ENCODE measurements at regions not wholly inside any gene's neighbourhood (a gene's known extent, or its start where the extent isn't known, plus 50 kb on each side); places are given as distances from the start of the nearest gene placed in this dataset.

GRCh38 chr5:60415443-60415842, 284.5 kb downstream of the DEPDC1B start:
- intact Hi-C loops (cut with micrococcal nuclease) = no loop called here
- dilution Hi-C loops (cut with MboI; ENCODE audit: extremely low pct_ligation_motif_present, low sequenced_read_pairs) = no loop called here
- Histone ChIP-seq H3K4me2 (ENCODE audit: insufficient read depth, low read length) (no peak overlapping the region), H3K27me3 (ENCODE audit: control insufficient read depth in 2 of 2, insufficient read depth in 2 of 2, low read length in 2 of 2) (no peaks in the 10 kb centered on the region), H3K9me3 (replicated peaks; ENCODE audit: control insufficient read depth, insufficient read depth, low read length) (no peaks in the 10 kb centered on the region), H3K4me1 (ENCODE audit: control insufficient read depth, extremely low read depth, insufficient read depth, low read length) (no peaks in the 10 kb centered on the region), H4K20me1 (replicated peaks; ENCODE audit: control insufficient read depth, extremely low read depth, insufficient read depth, low read length) (no peaks in the 10 kb centered on the region), H3K9me1 (replicated peaks; ENCODE audit: control insufficient read depth, extremely low read depth, insufficient read depth, low read length) (no peaks in the 10 kb centered on the region), H3K4me3 (replicated peaks in 1 of 3; ENCODE audit: insufficient read depth in 1 of 3, low read depth in 1 of 3, low read length in 3 of 3) (no peak overlapping the region), H3K36me3 (ENCODE audit: control insufficient read depth in 2 of 2, extremely low read depth in 1 of 2, insufficient read depth in 2 of 2, low read length in 2 of 2) (no peaks in the 10 kb centered on the region), H2AFZ (ENCODE audit: low read depth, low read length) (no peak overlapping the region), H3K9ac (replicated peaks; ENCODE audit: extremely low read depth, insufficient read depth, low read length) (no peak overlapping the region), H3K27ac (ENCODE audit: insufficient read depth, low read depth, low read length) (no peak overlapping the region), H3K79me2 (ENCODE audit: control insufficient read depth, insufficient read depth, low read length) (no peaks in the 10 kb centered on the region)
- CTCF ChIA-PET = no interaction called here
- POLR2A ChIA-PET = no interaction called here
- DNase-seq (ENCODE audit: low read depth, low spot score) (no peak), FAIRE-seq (no peak)
- no TSS peak for BruUV-seq (replicated peaks)
- TF ChIP-seq GATA2 (IDR thresholded peaks at IDR 0.05; ENCODE audit: insufficient read depth, insufficient read length, low read depth, low read length) = no peak

- dilution Hi-C loops (cut with MboI; ENCODE audit: extremely low pct_ligation_motif_present, low sequenced_read_pairs) (no loop called here), intact Hi-C loops (cut with micrococcal nuclease) (no loop called here)
- ChIA-PET POLR2A (no interaction called here), CTCF (no interaction called here)
- H3K79me2 ChIP-seq (ENCODE audit: control insufficient read depth, insufficient read depth, low read length) = no peaks in the 10 kb centered on the region
- BruUV-seq (replicated peaks) = no TSS peak
- H3K9ac ChIP-seq (replicated peaks; ENCODE audit: extremely low read depth, insufficient read depth, low read length) = no peak overlapping the region
- H3K4me1 ChIP-seq (ENCODE audit: control insufficient read depth, extremely low read depth, insufficient read depth, low read length) = no peaks in the 10 kb centered on the region
- TF ChIP-seq POLR2AphosphoS5 (IDR thresholded peaks at IDR 0.05; ENCODE audit: insufficient read depth, low read depth, low read length) (no peak), GATA2 (IDR thresholded peaks at IDR 0.05; ENCODE audit: insufficient read depth, insufficient read length, low read depth, low read length) (no peak), CTCF (IDR thresholded peaks at IDR 0.05; ENCODE audit: extremely low read depth in 1 of 2, insufficient read depth in 1 of 2, low read depth in 1 of 2, low read length in 2 of 2) (no peak), FOS (IDR thresholded peaks at IDR 0.05; ENCODE audit: borderline replicate concordance, insufficient read depth, low read length) (no peak), JUN (IDR thresholded peaks at IDR 0.05; ENCODE audit: borderline replicate concordance, insufficient read depth, insufficient read length, low read depth) (no peak), POLR2A (IDR thresholded peaks at IDR 0.05; ENCODE audit: low read depth, low read length) (no peak), MAX (IDR thresholded peaks at IDR 0.05; ENCODE audit: insufficient read depth, insufficient read length) (no peak), EZH2 (IDR thresholded peaks at IDR 0.05; ENCODE audit: borderline replicate concordance, low read depth, low read length, severe bottlenecking) (no peak), MYC (IDR thresholded peaks at IDR 0.05; ENCODE audit: low read depth, low read length) (no peak)
- H3K27me3 ChIP-seq (ENCODE audit: control insufficient read depth in 2 of 2, insufficient read depth in 2 of 2, low read length in 2 of 2) = no peaks in the 10 kb centered on the region
- H3K27ac ChIP-seq (ENCODE audit: insufficient read depth, low read depth, low read length) = no peak overlapping the region
- DNase-seq (ENCODE audit: low read depth, low spot score) (no peak), FAIRE-seq (no peak)
- H3K36me3 ChIP-seq (ENCODE audit: control insufficient read depth in 2 of 2, extremely low read depth in 1 of 2, insufficient read depth in 2 of 2, low read length in 2 of 2) = no peaks in the 10 kb centered on the region
- H4K20me1 ChIP-seq (replicated peaks; ENCODE audit: control insufficient read depth, extremely low read depth, insufficient read depth, low read length) = no peaks in the 10 kb centered on the region
- no peak overlapping the region for H2AFZ ChIP-seq (ENCODE audit: low read depth, low read length)
- H3K9me1 ChIP-seq (replicated peaks; ENCODE audit: control insufficient read depth, extremely low read depth, insufficient read depth, low read length) = peaks cover 3% of the 10 kb centered on the region
- no peak overlapping the region for H3K4me2 ChIP-seq (ENCODE audit: insufficient read depth, low read length)
- H3K9me3 ChIP-seq (replicated peaks; ENCODE audit: control insufficient read depth, insufficient read depth, low read length) = no peaks in the 10 kb centered on the region
- H3K4me3 ChIP-seq (replicated peaks in 1 of 3; ENCODE audit: insufficient read depth in 1 of 3, low read depth in 1 of 3, low read length in 3 of 3) = no peak overlapping the region
Observed at GRCh38 chr5:60410427-60410826, 289.5 kb downstream of the DEPDC1B start.

Measured in endothelial cell of umbilical vein (primary cell).